ENCODE measurements at regions not wholly inside any gene's neighbourhood (a gene's known extent, or its start where the extent isn't known, plus 50 kb on each side); places are given as distances from the start of the nearest gene placed in this dataset.

- no peak for DNase-seq (ENCODE audit: low read depth)
- H3K4me3 ChIP-seq (ENCODE audit: low read depth, low read length): no peak overlapping the region
- TF ChIP-seq, protein P1, sequence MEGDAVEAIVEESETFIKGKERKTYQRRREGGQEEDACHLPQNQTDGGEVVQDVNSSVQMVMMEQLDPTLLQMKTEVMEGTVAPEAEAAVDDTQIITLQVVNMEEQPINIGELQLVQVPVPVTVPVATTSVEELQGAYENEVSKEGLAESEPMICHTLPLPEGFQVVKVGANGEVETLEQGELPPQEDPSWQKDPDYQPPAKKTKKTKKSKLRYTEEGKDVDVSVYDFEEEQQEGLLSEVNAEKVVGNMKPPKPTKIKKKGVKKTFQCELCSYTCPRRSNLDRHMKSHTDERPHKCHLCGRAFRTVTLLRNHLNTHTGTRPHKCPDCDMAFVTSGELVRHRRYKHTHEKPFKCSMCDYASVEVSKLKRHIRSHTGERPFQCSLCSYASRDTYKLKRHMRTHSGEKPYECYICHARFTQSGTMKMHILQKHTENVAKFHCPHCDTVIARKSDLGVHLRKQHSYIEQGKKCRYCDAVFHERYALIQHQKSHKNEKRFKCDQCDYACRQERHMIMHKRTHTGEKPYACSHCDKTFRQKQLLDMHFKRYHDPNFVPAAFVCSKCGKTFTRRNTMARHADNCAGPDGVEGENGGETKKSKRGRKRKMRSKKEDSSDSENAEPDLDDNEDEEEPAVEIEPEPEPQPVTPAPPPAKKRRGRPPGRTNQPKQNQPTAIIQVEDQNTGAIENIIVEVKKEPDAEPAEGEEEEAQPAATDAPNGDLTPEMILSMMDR (conservative IDR thresholded peaks at IDR 0.05; ENCODE audit: low read depth, low read length): no peak
Measured at GRCh38 chr10:113219446-113219845, 269.4 kb downstream of the TCF7L2 start.

- peak; percentile 20 for DNase-seq (ENCODE audit: low read depth)
- TF ChIP-seq, protein P1 (conservative IDR thresholded peaks at IDR 0.05; ENCODE audit: low read depth, low read length): no peak
- H3K4me3 ChIP-seq (ENCODE audit: low read depth, low read length): no peak overlapping the region
Measured at GRCh38 chr10:113221756-113222168, 271.7 kb downstream of the TCF7L2 start.

DNA sequence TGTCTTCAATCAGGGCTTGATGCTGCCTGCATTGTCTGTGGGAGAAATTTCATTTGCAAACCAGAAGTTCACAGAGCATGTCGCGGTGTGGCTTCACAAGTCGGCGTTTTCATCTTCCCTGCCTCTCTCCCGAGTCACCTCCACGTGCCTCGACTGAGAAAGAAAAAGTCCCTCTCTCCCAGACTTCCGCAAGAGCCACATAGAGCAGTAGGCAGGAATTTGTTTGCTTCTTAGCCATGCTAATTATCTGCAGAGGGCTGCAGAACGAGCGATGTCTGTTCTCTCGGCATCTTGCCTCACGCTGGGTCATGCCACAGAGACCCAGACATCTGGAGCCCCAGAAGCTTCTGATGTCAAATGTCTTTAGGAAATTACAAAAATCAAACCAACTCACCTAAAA, 272.2 kb downstream of the TCF7L2 start:
- H3K4me3 ChIP-seq (ENCODE audit: low read depth, low read length): no peak overlapping the region
- TF ChIP-seq, protein P1 (conservative IDR thresholded peaks at IDR 0.05; ENCODE audit: low read depth, low read length): no peak
- no peak for DNase-seq (ENCODE audit: low read depth)

- no peak for DNase-seq (ENCODE audit: low read depth)
- TF ChIP-seq, protein P1 (conservative IDR thresholded peaks at IDR 0.05; ENCODE audit: low read depth, low read length): no peak
- no peak overlapping the region for H3K4me3 ChIP-seq (ENCODE audit: low read depth, low read length)
Measured at GRCh38 chr10:113225364-113225763, 275.3 kb downstream of the TCF7L2 start.

DNA sequence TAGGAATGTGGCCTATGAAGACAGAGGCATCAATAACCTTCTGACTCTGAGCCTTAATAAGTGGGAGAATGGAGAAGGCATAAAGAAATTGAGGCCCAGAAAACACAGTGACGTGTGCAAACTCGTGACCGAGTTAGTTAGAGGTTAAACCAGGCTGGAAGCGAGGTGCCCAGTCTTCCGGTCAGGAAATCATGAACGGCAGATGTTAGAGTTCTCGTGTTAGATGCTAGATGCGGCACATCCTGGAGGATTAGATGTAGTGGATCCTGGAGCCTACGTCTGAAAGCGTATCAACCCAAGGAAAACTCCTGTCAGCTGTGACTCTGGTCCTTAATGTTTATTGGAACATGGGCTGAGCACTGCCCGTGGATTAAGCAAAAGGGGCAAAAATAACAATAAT, 275.9 kb downstream of the TCF7L2 start:
- no peak overlapping the region for H3K4me3 ChIP-seq (ENCODE audit: low read depth, low read length)
- TF ChIP-seq, protein P1 (conservative IDR thresholded peaks at IDR 0.05; ENCODE audit: low read depth, low read length): no peak
- no peak for DNase-seq (ENCODE audit: low read depth)

GRCh38 chr10:113226399-113226798, 276.4 kb downstream of the TCF7L2 start:
- no peak for DNase-seq (ENCODE audit: low read depth)
- TF ChIP-seq, protein P1 (conservative IDR thresholded peaks at IDR 0.05; ENCODE audit: low read depth, low read length): no peak
- H3K4me3 ChIP-seq (ENCODE audit: low read depth, low read length): no peak overlapping the region

GRCh38 chr10:113226831-113227445, 276.9 kb downstream of the TCF7L2 start:
- TF ChIP-seq, protein P1 (conservative IDR thresholded peaks at IDR 0.05; ENCODE audit: low read depth, low read length): no peak
- no peak for DNase-seq (ENCODE audit: low read depth)
- H3K4me3 ChIP-seq (ENCODE audit: low read depth, low read length): no peak overlapping the region

All from choroid plexus epithelial cell (primary cell).